Muscle layer of duodenum (tissue), 2 donors: ENCODE measurements at regions not wholly inside any gene's neighbourhood (a gene's known extent, or its start where the extent isn't known, plus 50 kb on each side); places are given as distances from the start of the nearest gene placed in this dataset.
"Not testable (repeated sequence)": the region's sequence is repeated elsewhere in the genome, so short reads cannot be mapped to it uniquely, and the experiment has no call there.

Experiments
- H3K27ac ChIP-seq: one replicate; pipeline ENCODE4 v1.7.0; 2013; ENCODE audit warnings: mild to moderate bottlenecking, low read length
- H3K27me3 ChIP-seq: one replicate; pipeline ENCODE4 v1.7.0; 2013; ENCODE audit warnings: low read depth, mild to moderate bottlenecking, control low read depth, low read length
- H3K36me3 ChIP-seq, 2 donors: one replicate each; pipeline ENCODE4 v1.7.0; 2013; ENCODE audit warnings: low read length in 2 of 2, control low read depth in 1 of 2, mild to moderate bottlenecking in 1 of 2; ENCODE audit not compliant: insufficient read depth in 2 of 2, control insufficient read depth in 1 of 2
- H3K4me1 ChIP-seq, 2 donors: one replicate each; pipeline ENCODE4 v1.7.0; 2013; ENCODE audit warnings: low read length in 2 of 2, mild to moderate bottlenecking in 2 of 2, control low read depth in 1 of 2, moderate library complexity in 1 of 2; ENCODE audit not compliant: insufficient read depth in 2 of 2, control insufficient read depth in 1 of 2
- H3K4me3 ChIP-seq, 2 donors: one replicate each; pipeline ENCODE4 v1.7.0; 2013; ENCODE audit warnings: low read length in 2 of 2, low read depth in 1 of 2, mild to moderate bottlenecking in 1 of 2
- H3K9me3 ChIP-seq, 2 donors: one replicate each; pipeline ENCODE4 v1.7.0; 2013; ENCODE audit warnings: low read length in 2 of 2, control low read depth in 1 of 2, mild to moderate bottlenecking in 1 of 2; ENCODE audit not compliant: control insufficient read depth in 1 of 2
- donor health status: healthy.

- not testable (repeated sequence) for H3K4me3 ChIP-seq, H3K36me3 ChIP-seq, H3K27me3 ChIP-seq, H3K9me3 ChIP-seq, H3K4me1 ChIP-seq, H3K27ac ChIP-seq
Measured at GRCh38 chr16:5162801-5163200, 65.2 kb upstream of the EEF2KMT start.

- H3K4me1 ChIP-seq, H3K36me3 ChIP-seq, H3K27me3 ChIP-seq, H3K4me3 ChIP-seq, H3K9me3 ChIP-seq, H3K27ac ChIP-seq: not testable (repeated sequence)
Measured at GRCh38 chr16:5161888-5162287, 64.3 kb upstream of the EEF2KMT start.

DNA sequence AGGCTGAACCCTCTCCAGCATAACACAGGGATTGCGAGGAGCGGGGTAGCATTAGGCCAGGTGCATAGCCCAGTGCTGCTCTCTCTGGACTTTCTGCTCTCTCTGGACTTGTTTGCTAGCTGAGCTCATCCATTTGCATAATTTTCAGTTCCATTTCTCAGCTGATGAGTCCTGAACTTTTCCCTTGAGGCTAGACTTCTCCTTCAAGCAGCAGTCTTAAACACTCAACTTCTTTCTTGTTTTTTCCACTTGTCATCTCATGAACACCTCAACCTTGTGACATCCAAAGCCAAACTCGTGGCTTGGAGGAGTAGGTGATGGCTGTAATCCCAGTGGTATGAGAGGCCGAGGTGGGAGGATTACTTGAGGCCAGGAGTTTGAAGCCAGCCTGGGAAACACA lies 62.4 kb upstream of the EEF2KMT start:
- H3K27me3 ChIP-seq, H3K4me1 ChIP-seq, H3K27ac ChIP-seq, H3K36me3 ChIP-seq, H3K9me3 ChIP-seq, H3K4me3 ChIP-seq: not testable (repeated sequence)

DNA sequence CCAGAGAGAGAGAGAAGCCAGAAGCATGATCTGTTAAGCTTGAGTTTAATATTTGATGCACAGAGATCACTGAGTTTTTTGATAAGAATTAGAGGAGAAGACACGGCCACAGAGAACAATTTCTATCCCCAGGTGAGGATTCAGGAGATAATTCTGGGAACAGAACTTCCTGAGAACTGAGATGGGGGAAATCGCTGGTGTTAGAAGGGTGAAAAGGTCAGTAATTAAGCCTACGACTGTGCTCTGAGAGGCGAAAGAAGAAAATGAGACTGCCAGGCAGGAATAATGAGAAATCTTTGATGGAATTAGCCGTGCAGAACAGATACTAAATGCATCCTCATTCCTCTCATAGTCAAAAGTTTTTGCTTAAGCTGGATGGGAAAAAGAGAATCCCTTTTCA lies 61.9 kb upstream of the EEF2KMT start:
- not testable (repeated sequence) for H3K9me3 ChIP-seq, H3K4me1 ChIP-seq, H3K27ac ChIP-seq, H3K4me3 ChIP-seq, H3K36me3 ChIP-seq, H3K27me3 ChIP-seq

DNA sequence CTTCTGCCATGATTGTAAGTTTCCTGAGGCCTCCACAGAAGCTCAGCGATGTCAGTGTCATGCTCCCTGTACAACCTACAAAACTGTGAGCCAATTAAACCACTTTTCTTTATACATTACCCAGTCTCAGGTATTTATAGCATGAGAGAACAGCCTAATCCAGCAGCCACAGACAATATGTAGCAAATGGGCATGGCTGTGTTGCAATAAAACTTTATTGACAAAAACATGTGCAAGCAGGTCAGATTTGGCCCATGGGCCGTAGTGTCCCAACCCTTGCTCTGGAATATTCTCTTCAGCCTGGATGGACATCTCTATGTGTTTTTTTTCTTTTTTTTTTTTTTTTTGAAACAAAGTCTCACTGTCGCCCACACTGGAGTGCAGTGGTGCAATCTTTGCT lies 60.9 kb upstream of the EEF2KMT start:
- Histone ChIP-seq H3K27me3 (no peaks in the 10 kb centered on the region), H3K9me3 (peaks cover 0 to 5% of the 10 kb centered on the region in 2 donors), H3K4me3 (no peak overlapping the region), H3K27ac (no peak overlapping the region), H3K36me3 (no peaks in the 10 kb centered on the region), H3K4me1 (no peaks in the 10 kb centered on the region)

- not testable (repeated sequence) for H3K27me3 ChIP-seq, H3K4me1 ChIP-seq, H3K9me3 ChIP-seq, H3K4me3 ChIP-seq, H3K27ac ChIP-seq, H3K36me3 ChIP-seq
Measured at GRCh38 chr16:5156486-5156885, 58.9 kb upstream of the EEF2KMT start.

- not testable (repeated sequence) for H3K4me3 ChIP-seq, H3K4me1 ChIP-seq, H3K36me3 ChIP-seq, H3K9me3 ChIP-seq, H3K27me3 ChIP-seq, H3K27ac ChIP-seq
Measured at GRCh38 chr16:5154006-5154405, 56.4 kb upstream of the EEF2KMT start.

DNA sequence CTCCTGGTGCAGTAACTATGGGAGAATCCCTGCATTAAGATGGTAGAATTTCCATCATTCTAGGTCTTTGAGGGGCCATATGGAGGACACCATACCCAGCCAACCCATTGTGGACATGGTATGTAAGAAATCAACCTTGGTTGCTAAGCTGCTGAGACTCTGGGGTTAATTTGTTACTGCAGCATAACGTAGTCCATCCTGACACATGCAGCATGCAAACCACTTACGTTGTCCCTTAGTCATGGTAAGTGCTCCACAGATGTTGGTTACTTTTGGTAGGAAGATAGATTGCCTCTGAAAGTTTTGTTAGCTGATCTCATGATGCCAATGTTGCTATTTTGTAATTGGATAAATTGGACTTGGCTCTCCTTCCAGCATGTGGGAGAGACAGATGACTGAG lies 53.8 kb upstream of the EEF2KMT start:
- not testable (repeated sequence) for H3K27ac ChIP-seq, H3K4me1 ChIP-seq, H3K27me3 ChIP-seq, H3K4me3 ChIP-seq, H3K36me3 ChIP-seq, H3K9me3 ChIP-seq
